ENCODE measurements at regions not wholly inside any gene's neighbourhood (a gene's known extent, or its start where the extent isn't known, plus 50 kb on each side); places are given as distances from the start of the nearest gene placed in this dataset.

- TF ChIP-seq GATA1 (IDR thresholded peaks at IDR 0.05; ENCODE audit: low read depth, low read length) = no peak
- no peak for TF ChIP-seq POLR2A (IDR thresholded peaks at IDR 0.05; ENCODE audit: low read length)
- no peak for DNase-seq
Measured at GRCh38 chr17:15177343-15177742, 87.8 kb downstream of the PMP22 start.

GRCh38 chr17:15175356-15175755 lies 89.8 kb downstream of the PMP22 start:
- TF ChIP-seq GATA1 (IDR thresholded peaks at IDR 0.05; ENCODE audit: low read depth, low read length) = no peak
- no peak for TF ChIP-seq POLR2A (IDR thresholded peaks at IDR 0.05; ENCODE audit: low read length)
- no peak for DNase-seq

GRCh38 chr17:15171167-15172047 lies 93.7 kb downstream of the PMP22 start:
- peak; percentile 44 to 48 for DNase-seq
- TF ChIP-seq GATA1 (IDR thresholded peaks at IDR 0.05; ENCODE audit: low read depth, low read length) (no peak), POLR2A (IDR thresholded peaks at IDR 0.05; ENCODE audit: low read length) (no peak)

GRCh38 chr17:15169676-15170075 lies 95.5 kb downstream of the PMP22 start:
- DNase-seq = no peak
- no peak for TF ChIP-seq POLR2A (IDR thresholded peaks at IDR 0.05; ENCODE audit: low read length)
- no peak for TF ChIP-seq GATA1 (IDR thresholded peaks at IDR 0.05; ENCODE audit: low read depth, low read length)

- TF ChIP-seq GATA1 (IDR thresholded peaks at IDR 0.05; ENCODE audit: low read depth, low read length) (no peak), POLR2A (IDR thresholded peaks at IDR 0.05; ENCODE audit: low read length) (no peak)
- no peak for DNase-seq
Measured at GRCh38 chr17:15168379-15168778, 96.7 kb downstream of the PMP22 start.

- no peak for TF ChIP-seq POLR2A (IDR thresholded peaks at IDR 0.05; ENCODE audit: low read length)
- TF ChIP-seq GATA1 (IDR thresholded peaks at IDR 0.05; ENCODE audit: low read depth, low read length) = no peak
- no peak for DNase-seq
Measured at GRCh38 chr17:15161395-15161794, 103.7 kb downstream of the PMP22 start.

GRCh38 chr17:15157051-15157450 lies 108.1 kb downstream of the PMP22 start:
- no peak for DNase-seq
- no peak for TF ChIP-seq GATA1 (IDR thresholded peaks at IDR 0.05; ENCODE audit: low read depth, low read length)

- no peak for DNase-seq
- TF ChIP-seq GATA1 (IDR thresholded peaks at IDR 0.05; ENCODE audit: low read depth, low read length) (no peak), POLR2A (IDR thresholded peaks at IDR 0.05; ENCODE audit: low read length) (no peak)
Measured at GRCh38 chr17:15154618-15155017, 110.5 kb downstream of the PMP22 start.

GRCh38 chr17:15145621-15146020 lies 119.5 kb downstream of the PMP22 start:
- no peak for DNase-seq
- no peak for TF ChIP-seq GATA1 (IDR thresholded peaks at IDR 0.05; ENCODE audit: low read depth, low read length)
- TF ChIP-seq POLR2A (IDR thresholded peaks at IDR 0.05; ENCODE audit: low read length) = no peak

GRCh38 chr17:15143524-15143923 lies 121.6 kb downstream of the PMP22 start:
- no peak for TF ChIP-seq GATA1 (IDR thresholded peaks at IDR 0.05; ENCODE audit: low read depth, low read length)
- TF ChIP-seq POLR2A (IDR thresholded peaks at IDR 0.05; ENCODE audit: low read length) = no peak
- DNase-seq = no peak

- TF ChIP-seq POLR2A (IDR thresholded peaks at IDR 0.05; ENCODE audit: low read length) = no peak
- TF ChIP-seq GATA1 (IDR thresholded peaks at IDR 0.05; ENCODE audit: low read depth, low read length) = no peak
- DNase-seq = peak; percentile 14 to 50
Measured at GRCh38 chr17:15134363-15134762, 130.8 kb downstream of the PMP22 start.

- no peak for DNase-seq
- TF ChIP-seq GATA1 (IDR thresholded peaks at IDR 0.05; ENCODE audit: low read depth, low read length) (no peak), POLR2A (IDR thresholded peaks at IDR 0.05; ENCODE audit: low read length) (no peak)
Measured at GRCh38 chr17:15133826-15134225, 131.3 kb downstream of the PMP22 start.

GRCh38 chr17:15133143-15133542 lies 132.0 kb downstream of the PMP22 start:
- no peak for TF ChIP-seq POLR2A (IDR thresholded peaks at IDR 0.05; ENCODE audit: low read length)
- no peak for TF ChIP-seq GATA1 (IDR thresholded peaks at IDR 0.05; ENCODE audit: low read depth, low read length)
- DNase-seq = no peak

- TF ChIP-seq POLR2A (IDR thresholded peaks at IDR 0.05; ENCODE audit: low read length) (no peak), GATA1 (IDR thresholded peaks at IDR 0.05; ENCODE audit: low read depth, low read length) (no peak)
Measured at GRCh38 chr17:15130426-15130825, 134.7 kb downstream of the PMP22 start.

GRCh38 chr17:15129986-15130385 lies 135.1 kb downstream of the PMP22 start:
- DNase-seq = no peak
- TF ChIP-seq POLR2A (IDR thresholded peaks at IDR 0.05; ENCODE audit: low read length) (no peak), GATA1 (IDR thresholded peaks at IDR 0.05; ENCODE audit: low read depth, low read length) (no peak)

More at GRCh38 chr17:15130426-15130825, 134.7 kb downstream of the PMP22 start:
- no peak for DNase-seq
